MG63 (cell line): ENCODE measurements at regions not wholly inside any gene's neighbourhood (a gene's known extent, or its start where the extent isn't known, plus 50 kb on each side); places are given as distances from the start of the nearest gene placed in this dataset.
"Not testable (repeated sequence)": the region's sequence is repeated elsewhere in the genome, so short reads cannot be mapped to it uniquely, and the experiment has no call there.

Experiments used
- DNase-seq: peaks from one replicate; pipeline ENCODE4 v3.0.0-alpha.2; 2020
- H3K27me3 ChIP-seq: fragments of 250-450 bp; sonication (Bioruptor Pico); 2 replicates; pipeline ENCODE4 v1.5.1; 2020; ENCODE audit warnings: mild to moderate bottlenecking, moderate library complexity
- H3K36me3 ChIP-seq: fragments of 250-450 bp; sonication (Bioruptor Pico); 2 replicates; pipeline ENCODE4 v1.5.1; 2020; ENCODE audit warnings: mild to moderate bottlenecking, moderate library complexity
- H3K4me3 ChIP-seq: fragments of 250-450 bp; sonication (Bioruptor Pico); 2 replicates; pipeline ENCODE4 v1.5.1; 2020; ENCODE audit warnings: mild to moderate bottlenecking, moderate library complexity
- H3K9me3 ChIP-seq: fragments of 250-450 bp; sonication (Bioruptor Pico); 2 replicates; pipeline ENCODE4 v1.5.1; 2020; ENCODE audit warnings: mild to moderate bottlenecking, moderate library complexity

DNA sequence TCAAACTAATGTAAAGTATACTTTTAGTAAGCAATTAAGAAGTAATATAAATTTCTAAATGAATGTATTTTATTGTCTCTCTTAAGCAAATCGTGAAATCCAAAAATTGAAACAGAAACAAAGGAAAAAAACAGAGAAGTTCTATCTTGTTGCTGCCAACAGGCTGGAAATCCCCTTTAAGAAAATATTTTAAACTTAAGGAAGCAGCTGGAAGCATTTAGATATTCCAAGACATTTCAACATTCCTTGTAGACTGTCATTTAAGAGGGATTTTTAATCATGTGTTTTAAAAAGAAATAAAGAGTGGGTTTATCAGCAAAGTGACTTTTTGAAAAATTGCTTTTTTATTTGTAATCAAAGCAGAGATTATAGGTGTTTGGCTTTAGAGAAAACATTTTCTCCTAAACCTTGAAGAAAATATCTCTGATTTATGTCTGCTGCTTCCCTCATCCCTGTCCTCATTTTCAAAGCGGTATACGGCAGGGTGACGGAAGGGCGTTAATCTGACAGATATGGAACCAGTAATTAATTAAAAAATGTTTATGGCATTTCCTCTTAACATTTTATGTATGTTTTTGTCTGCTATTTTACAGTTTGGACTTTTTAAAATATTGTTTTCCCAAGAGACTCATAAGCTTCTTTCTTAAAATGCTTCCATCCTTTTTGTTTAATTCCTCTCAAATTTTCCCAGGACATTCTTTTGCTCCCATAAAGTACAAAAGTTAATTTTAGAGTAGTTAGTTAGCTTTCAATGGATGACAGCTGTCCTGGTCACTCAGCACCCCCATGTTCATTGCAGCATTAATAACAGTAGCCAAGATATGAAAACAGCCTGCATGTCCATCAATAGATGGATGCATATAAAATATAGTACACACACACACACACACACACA is 245.6 kb downstream of the LURAP1L start:
- no peaks in the 10 kb centered on the region; the same call in 1 of the 2 replicates for H3K9me3 ChIP-seq
- no peak for DNase-seq
- H3K36me3 ChIP-seq, result no peaks in the 10 kb centered on the region

DNA sequence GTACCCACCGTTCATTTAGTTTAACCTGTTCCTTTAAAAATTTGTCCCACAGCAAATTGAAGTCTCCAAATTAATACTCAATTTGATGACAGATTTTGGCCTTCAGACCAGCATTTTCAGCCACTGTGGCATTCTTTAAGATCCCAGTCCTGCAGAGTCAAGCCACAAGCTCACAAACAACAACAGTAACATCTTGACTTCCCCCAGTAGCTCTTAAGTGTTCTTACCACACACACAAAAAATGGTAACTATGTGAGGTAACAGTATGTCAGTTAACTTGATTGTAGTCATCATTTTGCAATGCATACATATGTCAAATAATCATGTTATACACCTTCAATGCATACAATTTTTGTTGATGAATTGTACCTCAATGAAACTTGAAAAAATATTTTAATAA is 247.9 kb downstream of the LURAP1L start:
- Histone ChIP-seq H3K27me3 (peaks cover 53% of the 10 kb centered on the region), H3K9me3 (no peaks in the 10 kb centered on the region; the same call in 1 of the 2 replicates), H3K4me3 (no peak overlapping the region), H3K36me3 (no peaks in the 10 kb centered on the region)
- no peak for DNase-seq

More for the DNA sequence above, 245.6 kb downstream of the LURAP1L start:
- peaks cover 62% of the 10 kb centered on the region for H3K27me3 ChIP-seq
- no peak overlapping the region for H3K4me3 ChIP-seq

DNA sequence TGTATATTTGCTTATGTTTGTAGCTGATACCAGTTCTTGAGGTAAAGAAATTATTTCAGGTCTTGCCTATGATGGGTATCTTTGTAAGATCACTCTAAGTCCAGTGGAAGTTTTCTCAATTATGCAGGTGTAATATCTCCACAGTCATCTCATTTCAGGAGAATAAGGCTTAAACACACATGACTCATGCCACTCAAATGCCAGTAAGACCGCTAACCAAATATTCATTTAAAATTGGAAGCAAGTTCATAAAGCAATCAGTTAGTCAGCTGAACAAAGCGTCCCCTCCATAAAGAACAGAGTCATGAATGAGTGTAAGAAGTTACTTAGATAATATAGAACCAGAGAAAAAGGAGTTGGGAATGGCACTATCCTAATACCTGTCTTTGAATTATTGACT is 248.7 kb downstream of the LURAP1L start:
- no peak for DNase-seq
- Histone ChIP-seq H3K36me3 (no peaks in the 10 kb centered on the region), H3K4me3 (no peak overlapping the region), H3K9me3 (no peaks in the 10 kb centered on the region; the same call in 1 of the 2 replicates), H3K27me3 (peaks cover 48% of the 10 kb centered on the region)

DNA sequence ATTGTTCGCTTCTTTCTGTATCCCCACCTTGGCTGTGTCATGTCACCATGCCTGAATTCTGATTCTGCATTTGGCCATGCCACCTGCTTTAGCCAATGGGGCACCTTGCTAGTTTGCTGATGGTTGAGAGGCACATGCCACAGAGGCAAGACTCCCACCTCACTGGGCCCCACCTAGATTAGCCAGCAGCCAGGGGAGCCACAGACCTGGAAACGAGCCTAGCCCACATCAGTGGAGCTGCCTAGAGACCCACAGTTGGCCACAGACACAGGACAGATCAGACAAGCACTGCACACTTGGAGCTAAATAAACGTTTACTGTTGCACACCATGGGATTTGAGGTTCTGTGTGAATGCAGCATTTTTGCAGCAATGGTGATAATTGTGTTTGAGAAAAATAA is 252.1 kb downstream of the LURAP1L start:
- DNase-seq, result no peak
- H3K9me3 ChIP-seq, result no peaks in the 10 kb centered on the region; the same call in 1 of the 2 replicates
- H3K36me3 ChIP-seq, result no peaks in the 10 kb centered on the region
- H3K27me3 ChIP-seq, result peaks cover 26% of the 10 kb centered on the region
- no peak overlapping the region for H3K4me3 ChIP-seq

DNA sequence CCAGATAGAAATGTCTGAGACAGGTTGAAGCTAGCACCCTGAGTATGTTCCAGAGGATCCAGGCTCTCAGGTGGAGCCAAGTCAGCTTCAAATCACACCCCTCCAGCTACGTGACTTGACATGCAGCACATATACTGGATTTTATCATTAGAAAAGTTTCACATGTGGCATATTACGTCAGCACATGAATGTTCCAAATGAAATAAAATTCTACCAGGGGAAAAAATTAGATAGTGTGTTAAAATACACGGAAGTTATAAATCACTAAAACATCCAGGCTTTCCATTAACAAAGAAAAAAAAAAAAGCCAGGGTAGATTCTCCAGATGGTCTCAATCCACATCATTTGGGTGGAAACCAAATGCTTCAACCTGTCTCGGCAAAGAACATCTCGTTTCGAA is 251.6 kb downstream of the MPDZ start:
- Histone ChIP-seq H3K9me3 (no peaks in the 10 kb centered on the region), H3K36me3 (no peaks in the 10 kb centered on the region), H3K4me3 (no peak overlapping the region), H3K27me3 (peaks cover 20% of the 10 kb centered on the region)
- no peak for DNase-seq

DNA sequence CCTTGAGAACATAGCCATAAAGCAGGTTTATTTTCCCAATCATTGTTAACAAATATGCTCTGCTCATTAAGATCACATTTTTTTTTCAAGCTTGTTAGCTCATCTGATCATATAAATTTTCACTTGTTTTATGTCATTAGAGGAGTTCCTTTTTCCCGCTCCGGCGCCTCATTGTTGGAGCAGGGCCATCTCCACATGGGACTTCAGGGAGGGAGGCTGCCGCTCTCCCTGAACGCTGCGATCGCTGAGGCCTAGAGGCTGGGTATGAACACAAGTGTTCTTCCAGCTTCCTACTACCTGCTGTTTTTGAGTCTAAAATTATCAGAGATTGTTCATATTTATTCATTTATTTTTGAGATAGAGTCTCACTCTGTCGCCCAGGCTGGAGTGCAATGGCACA is 246.9 kb downstream of the MPDZ start:
- DNase-seq, result no peak
- Histone ChIP-seq H3K36me3 (no peaks in the 10 kb centered on the region), H3K4me3 (no peak overlapping the region), H3K27me3 (peaks cover 9% of the 10 kb centered on the region; the same call in 1 of the 2 replicates), H3K9me3 (no peaks in the 10 kb centered on the region)

DNA sequence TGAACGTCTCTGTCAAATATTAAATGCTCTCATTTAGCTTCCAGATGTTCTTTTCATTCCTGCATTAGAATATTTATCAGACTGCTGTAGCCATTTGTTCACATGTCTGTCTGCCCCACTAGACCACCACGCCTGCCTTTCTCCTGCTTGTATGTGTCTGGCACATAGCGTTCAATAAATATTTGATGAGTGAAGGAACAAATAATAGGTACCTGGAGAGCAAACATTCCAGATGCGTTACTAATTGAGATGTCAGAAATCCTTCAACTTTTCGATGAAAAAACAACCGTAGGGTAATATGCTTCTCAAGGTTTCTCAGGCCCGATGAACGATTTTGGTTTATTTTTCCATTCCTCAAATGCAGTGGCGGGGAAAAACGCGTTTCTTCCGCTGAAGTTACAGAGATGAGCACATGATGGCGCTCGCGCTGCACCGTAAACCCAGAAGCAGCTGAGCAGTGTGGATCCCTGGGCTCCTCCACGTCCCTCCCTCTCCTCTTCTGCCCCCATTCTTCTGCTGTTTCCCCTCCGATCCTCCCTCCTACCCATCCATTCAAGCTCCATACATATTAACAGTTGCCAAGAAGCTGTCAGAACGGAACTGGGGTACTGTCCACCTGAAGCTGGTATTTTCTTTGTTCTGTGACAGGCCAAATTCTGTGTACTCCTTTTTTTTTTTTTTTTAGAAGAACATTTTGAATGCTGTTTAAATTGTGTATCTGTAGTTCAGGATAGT is 245.4 kb downstream of the MPDZ start:
- DNase-seq, result peak; percentile 91
- Histone ChIP-seq H3K9me3 (no peaks in the 10 kb centered on the region), H3K27me3 (0 out of 2 replicates have a peak, but pooled peaks cover 6% of the 10 kb centered on the region), H3K36me3 (no peaks in the 10 kb centered on the region), H3K4me3 (peak overlapping the region; percentile 13)

DNA sequence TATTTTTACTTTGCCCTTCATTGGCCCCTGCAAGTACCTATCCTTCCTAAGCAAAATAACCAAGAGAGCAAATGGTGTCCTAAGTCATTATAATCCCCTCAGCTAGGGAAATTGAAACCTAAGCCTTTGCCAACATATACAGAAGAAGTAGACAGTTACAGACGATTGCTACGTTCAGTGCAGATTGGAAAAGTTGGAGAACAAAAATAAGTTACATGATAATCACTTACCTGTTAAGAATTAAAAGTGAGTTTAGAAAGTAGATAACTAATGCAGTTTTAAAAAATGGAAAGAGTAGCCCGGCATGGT is 244.8 kb downstream of the MPDZ start:
- Histone ChIP-seq H3K36me3 (no peaks in the 10 kb centered on the region), H3K4me3 (peak overlapping the region; percentile 13), H3K27me3 (0 out of 2 replicates have a peak, but pooled peaks cover 6% of the 10 kb centered on the region), H3K9me3 (no peaks in the 10 kb centered on the region)
- no peak for DNase-seq

DNA sequence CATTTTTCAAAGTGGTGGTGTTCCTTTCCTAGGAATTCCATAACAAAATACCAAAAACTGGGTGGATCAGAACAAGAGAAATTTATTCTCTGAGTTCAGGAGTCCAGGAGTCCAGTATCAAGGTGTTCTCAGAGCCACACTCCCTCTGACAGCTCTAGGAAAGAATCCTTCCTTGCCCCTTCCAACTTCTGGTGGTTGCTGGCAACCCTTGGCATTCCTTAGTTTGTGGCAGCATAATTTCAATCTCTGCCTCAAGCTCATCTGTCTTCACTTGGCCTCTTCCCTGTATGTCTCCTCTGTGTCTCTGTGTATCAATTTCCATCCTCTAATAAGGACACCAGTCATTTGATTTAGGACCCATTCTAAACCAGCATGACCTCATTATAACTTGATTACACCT is 243.7 kb downstream of the MPDZ start:
- Histone ChIP-seq H3K36me3 (no peaks in the 10 kb centered on the region), H3K9me3 (no peaks in the 10 kb centered on the region), H3K4me3 (no peak overlapping the region), H3K27me3 (0 out of 2 replicates have a peak, but pooled peaks cover 6% of the 10 kb centered on the region)
- DNase-seq, result peak; percentile 75

DNA sequence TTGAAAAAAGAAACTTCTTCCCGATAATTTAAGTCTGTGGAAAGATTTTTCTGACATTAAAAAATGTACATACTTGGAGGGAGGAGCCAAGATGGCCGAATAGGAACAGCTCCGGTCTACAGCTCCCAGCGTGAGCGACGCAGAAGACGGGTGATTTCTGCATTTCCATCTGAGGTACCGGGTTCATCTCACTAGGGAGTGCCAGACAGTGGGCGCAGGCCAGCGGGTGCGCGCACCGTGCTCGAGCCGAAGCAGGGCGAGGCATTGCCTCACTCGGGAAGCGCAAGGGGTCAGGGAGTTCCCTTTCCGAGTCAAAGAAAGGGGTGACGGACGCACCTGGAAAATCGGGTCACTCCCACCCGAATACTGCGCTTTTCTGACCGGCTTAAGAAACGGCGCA is 241.7 kb downstream of the MPDZ start:
- H3K4me3 ChIP-seq, H3K9me3 ChIP-seq, DNase-seq, H3K36me3 ChIP-seq, H3K27me3 ChIP-seq: not testable (repeated sequence)

DNA sequence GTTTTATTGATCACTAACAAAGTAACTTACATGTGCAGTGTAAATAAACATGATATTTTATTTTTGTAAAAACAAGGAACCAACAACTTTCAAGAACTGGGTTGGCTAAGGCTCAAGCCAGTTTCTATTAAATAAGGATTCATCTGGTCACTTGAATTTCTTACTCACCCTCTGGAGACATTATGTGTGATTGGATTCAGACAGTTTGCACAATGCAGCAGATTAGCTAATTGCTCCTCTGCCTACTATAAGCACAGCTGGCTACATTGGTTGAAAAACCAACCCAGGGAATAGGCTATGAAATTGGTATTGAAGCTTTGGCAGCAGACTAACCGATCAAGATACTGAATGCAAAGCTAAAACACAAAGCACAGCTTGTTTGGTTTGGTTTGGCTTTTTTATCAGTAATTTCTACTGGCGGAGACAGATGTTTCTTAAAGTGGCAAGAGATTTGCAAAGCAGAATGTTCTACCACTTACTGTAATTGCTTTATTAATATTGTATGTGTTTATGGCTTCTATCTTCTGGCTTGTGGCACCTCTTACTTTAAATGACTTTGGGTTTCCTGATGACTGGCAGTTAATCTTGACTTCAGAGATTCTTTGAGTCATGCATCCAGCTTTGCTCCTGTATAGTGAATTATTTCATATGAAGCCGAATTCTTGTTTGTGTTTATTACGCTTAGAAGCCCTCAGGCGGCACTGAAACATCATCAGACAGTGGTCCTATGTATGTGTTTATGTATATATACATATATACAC is 231.5 kb downstream of the MPDZ start:
- no peaks in the 10 kb centered on the region for H3K36me3 ChIP-seq
- DNase-seq, result no peak
- H3K9me3 ChIP-seq, result no peaks in the 10 kb centered on the region
- no peak overlapping the region for H3K4me3 ChIP-seq
- 0 out of 2 replicates have a peak, but pooled peaks cover 10% of the 10 kb centered on the region for H3K27me3 ChIP-seq

DNA sequence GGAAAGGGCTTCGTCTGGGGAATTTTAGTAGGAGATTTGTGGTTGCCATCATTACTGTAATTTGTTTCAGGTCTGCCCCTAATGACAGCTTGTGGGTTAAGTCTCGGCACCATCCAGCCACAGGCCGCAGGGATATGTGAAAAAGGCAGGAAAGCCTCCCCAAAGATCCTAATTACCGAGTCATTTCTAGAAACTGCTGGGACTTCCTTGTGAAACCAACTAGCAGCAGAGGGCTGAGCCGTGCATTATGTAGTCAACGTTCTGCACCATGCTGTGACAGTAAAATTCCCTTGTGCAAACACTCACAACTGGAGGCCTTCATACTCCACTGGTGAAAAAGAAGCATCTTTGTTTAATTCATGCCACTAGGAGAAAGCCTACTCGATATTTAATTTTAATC is 230.3 kb downstream of the MPDZ start:
- no peak for DNase-seq
- peaks cover 13% of the 10 kb centered on the region; the same call in 1 of the 2 replicates for H3K27me3 ChIP-seq
- H3K9me3 ChIP-seq, result no peaks in the 10 kb centered on the region
- H3K36me3 ChIP-seq, result no peaks in the 10 kb centered on the region
- H3K4me3 ChIP-seq, result no peak overlapping the region

DNA sequence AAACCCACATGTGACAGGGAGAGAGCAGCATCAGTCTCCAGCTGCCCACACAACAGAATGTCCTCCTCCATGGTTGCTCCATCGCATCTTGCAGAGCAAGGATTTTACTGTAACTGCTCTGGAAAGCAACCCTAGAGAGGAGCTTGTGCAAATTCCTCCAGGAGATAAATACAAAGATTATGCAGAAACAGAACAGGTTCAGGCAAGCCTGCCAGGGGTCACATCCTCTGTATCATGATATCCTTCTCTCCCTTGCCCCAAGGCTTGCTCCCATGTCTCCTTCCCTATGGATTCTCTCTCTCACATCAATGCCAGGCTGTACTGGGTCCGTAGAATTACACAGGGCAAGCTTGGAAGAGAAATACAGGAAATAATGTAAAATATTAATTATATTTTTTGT is 226.0 kb downstream of the MPDZ start:
- H3K4me3 ChIP-seq, result no peak overlapping the region
- no peaks in the 10 kb centered on the region for H3K36me3 ChIP-seq
- H3K9me3 ChIP-seq, result no peaks in the 10 kb centered on the region
- H3K27me3 ChIP-seq, result peaks cover 16% of the 10 kb centered on the region
- DNase-seq, result no peak

DNA sequence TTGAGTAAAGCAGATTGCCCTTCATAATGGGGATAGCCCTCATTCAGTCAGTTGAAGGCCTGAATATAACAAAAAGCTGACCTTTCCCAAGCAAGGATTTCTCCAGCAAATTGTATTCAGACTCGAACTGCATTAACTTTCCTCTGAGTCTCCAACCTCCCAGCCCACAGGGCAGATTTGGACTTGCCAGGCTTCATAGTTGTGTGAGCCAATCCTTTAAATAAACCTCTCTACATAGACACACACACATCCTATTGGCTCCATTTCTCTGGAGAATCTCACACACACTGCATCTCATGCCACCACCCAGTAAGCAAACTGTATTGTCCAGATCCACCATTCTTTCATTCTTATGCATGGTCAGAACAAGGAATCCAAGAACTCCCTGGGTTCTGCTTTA is 225.1 kb downstream of the MPDZ start:
- Histone ChIP-seq H3K27me3 (peaks cover 16% of the 10 kb centered on the region), H3K4me3 (no peak overlapping the region), H3K9me3 (no peaks in the 10 kb centered on the region), H3K36me3 (no peaks in the 10 kb centered on the region)
- DNase-seq, result no peak
